GM12892 (cell line): ENCODE measurements at regions not wholly inside any gene's neighbourhood (a gene's known extent, or its start where the extent isn't known, plus 50 kb on each side); places are given as distances from the start of the nearest gene placed in this dataset.

ENCODE experiments used
- POLR2A ChIP-seq: IDR thresholded peaks from 2 replicates; pipeline ENCODE4 v1.6.1; 2011; ENCODE audit warnings: low read depth, low read length, control low read depth
- POLR2AphosphoS5 ChIP-seq: IDR thresholded peaks from 2 replicates; pipeline ENCODE4 v1.6.1; 2011; ENCODE audit warnings: low read depth, low read length, control low read depth
- TAF1 ChIP-seq: IDR thresholded peaks from 2 replicates; pipeline ENCODE4 v1.6.1; 2011; ENCODE audit warnings: low read depth, mild to moderate bottlenecking, control low read depth, low read length, borderline replicate concordance

GRCh38 chr17:51371732-51372151 is 111.4 kb downstream of the UTP18 start:
- TF ChIP-seq POLR2A (no peak), POLR2AphosphoS5 (no peak), TAF1 (no peak)
